Smooth muscle cell (in vitro differentiated cells): ENCODE measurements at regions not wholly inside any gene's neighbourhood (a gene's known extent, or its start where the extent isn't known, plus 50 kb on each side); places are given as distances from the start of the nearest gene placed in this dataset.

Experiments
- DNase-seq: peaks from one replicate; lab custom pipeline; 2025; ENCODE audit not compliant: unreplicated experiment; lab: John Stamatoyannopoulos, UW
- H2AFZ ChIP-seq: fragments of 200-600 bp; sonication (generic); 2 replicates; pipeline ENCODE4 v1.6.0; 2016; ENCODE audit warnings: antibody characterized with exemption, low read depth, mild to moderate bottlenecking
- H3F3A ChIP-seq: fragments of 200-600 bp; sonication (generic); 2 replicates; pipeline ENCODE4 v1.6.0; 2017; ENCODE audit warnings: antibody characterized with exemption, low read depth
- H3K27ac ChIP-seq: fragments of 200-600 bp; sonication (generic); 2 replicates; pipeline ENCODE4 v1.5.1; 2016; ENCODE audit warnings: low read depth, mild to moderate bottlenecking
- H3K27me3 ChIP-seq: fragments of 200-600 bp; sonication (generic); 2 replicates; pipeline ENCODE4 v1.6.1; 2016; ENCODE audit warnings: low read depth, mild to moderate bottlenecking
- H3K36me3 ChIP-seq: fragments of 200-600 bp; sonication (generic); 2 replicates; pipeline ENCODE4 v1.5.1; 2016; ENCODE audit warnings: low read depth
- H3K4me1 ChIP-seq: fragments of 200-600 bp; sonication (generic); 2 replicates; pipeline ENCODE4 v1.5.1; 2016; ENCODE audit warnings: low read depth
- H3K4me2 ChIP-seq: fragments of 200-600 bp; sonication (generic); 2 replicates; pipeline ENCODE4 v1.6.0; 2016; ENCODE audit warnings: mild to moderate bottlenecking
- H3K4me3 ChIP-seq: fragments of 200-600 bp; sonication (generic); 2 replicates; pipeline ENCODE4 v1.5.1; 2016; ENCODE audit warnings: mild to moderate bottlenecking
- H3K79me2 ChIP-seq: fragments of 200-600 bp; sonication (generic); 2 replicates; pipeline ENCODE4 v1.6.0; 2016; ENCODE audit warnings: low read depth, mild to moderate bottlenecking
- H3K9ac ChIP-seq: fragments of 200-600 bp; sonication (generic); 2 replicates; pipeline ENCODE4 v1.6.0; 2016; ENCODE audit warnings: low read depth
- H3K9me3 ChIP-seq: fragments of 200-600 bp; sonication (generic); replicated peaks from 2 replicates; pipeline ENCODE4 v1.5.1; 2016; ENCODE audit warnings: low read depth
- H4K20me1 ChIP-seq: fragments of 200-600 bp; sonication (generic); 2 replicates; pipeline ENCODE4 v1.6.0; 2016; ENCODE audit warnings: low read depth
- WGBS: methylation state at CpG from one replicate; pipeline ENCODE4 v1.1.7; 2016; ENCODE audit warnings: low lambda C conversion rate; 5-methylcytosine and 5-hydroxymethylcytosine counted together
- TF ChIP-seq, protein P1 (sequence below): fragments of 200-600 bp; sonication (generic); IDR thresholded peaks from 2 replicates; pipeline ENCODE4 v1.5.1; 2017; ENCODE audit warnings: borderline replicate concordance, mild to moderate bottlenecking, antibody characterized with exemption; ENCODE audit not compliant: insufficient read depth, poor library complexity, severe bottlenecking

DNA sequence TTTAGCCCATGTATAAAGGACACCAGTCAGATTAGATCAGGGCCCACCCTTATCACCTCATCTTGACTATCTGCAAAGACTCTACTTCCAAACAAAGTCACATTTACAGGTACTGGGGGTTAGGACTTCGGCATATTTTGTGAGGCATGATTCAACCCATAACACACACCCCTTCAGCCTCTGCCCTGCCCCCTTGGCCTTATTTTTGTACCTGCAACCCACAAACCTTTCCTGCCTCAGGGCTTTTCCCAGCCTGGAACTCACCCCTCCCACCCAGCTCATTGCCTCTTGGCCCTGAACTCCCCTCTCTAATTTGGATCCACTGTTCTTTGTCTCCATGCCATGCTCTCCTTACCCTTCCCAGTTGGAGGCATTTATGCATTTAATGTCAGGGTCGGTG lies 1116.9 kb downstream of the TBC1D22A start:
- Histone ChIP-seq H2AFZ (no peak overlapping the region), H3K4me2 (no peak overlapping the region), H3K4me1 (no peaks in the 10 kb centered on the region), H3K27ac (no peak overlapping the region), H3F3A (no peaks in the 10 kb centered on the region), H4K20me1 (no peaks in the 10 kb centered on the region), H3K36me3 (no peaks in the 10 kb centered on the region), H3K9ac (no peak overlapping the region), H3K4me3 (no peak overlapping the region), H3K79me2 (no peaks in the 10 kb centered on the region), H3K9me3 (peaks cover 4% of the 10 kb centered on the region), H3K27me3 (no peaks in the 10 kb centered on the region)
- no peak for DNase-seq
- WGBS = 86% methylated on average over 2 of the region's 2 CpGs
- TF ChIP-seq, protein P1, sequence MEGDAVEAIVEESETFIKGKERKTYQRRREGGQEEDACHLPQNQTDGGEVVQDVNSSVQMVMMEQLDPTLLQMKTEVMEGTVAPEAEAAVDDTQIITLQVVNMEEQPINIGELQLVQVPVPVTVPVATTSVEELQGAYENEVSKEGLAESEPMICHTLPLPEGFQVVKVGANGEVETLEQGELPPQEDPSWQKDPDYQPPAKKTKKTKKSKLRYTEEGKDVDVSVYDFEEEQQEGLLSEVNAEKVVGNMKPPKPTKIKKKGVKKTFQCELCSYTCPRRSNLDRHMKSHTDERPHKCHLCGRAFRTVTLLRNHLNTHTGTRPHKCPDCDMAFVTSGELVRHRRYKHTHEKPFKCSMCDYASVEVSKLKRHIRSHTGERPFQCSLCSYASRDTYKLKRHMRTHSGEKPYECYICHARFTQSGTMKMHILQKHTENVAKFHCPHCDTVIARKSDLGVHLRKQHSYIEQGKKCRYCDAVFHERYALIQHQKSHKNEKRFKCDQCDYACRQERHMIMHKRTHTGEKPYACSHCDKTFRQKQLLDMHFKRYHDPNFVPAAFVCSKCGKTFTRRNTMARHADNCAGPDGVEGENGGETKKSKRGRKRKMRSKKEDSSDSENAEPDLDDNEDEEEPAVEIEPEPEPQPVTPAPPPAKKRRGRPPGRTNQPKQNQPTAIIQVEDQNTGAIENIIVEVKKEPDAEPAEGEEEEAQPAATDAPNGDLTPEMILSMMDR = no peak

DNA sequence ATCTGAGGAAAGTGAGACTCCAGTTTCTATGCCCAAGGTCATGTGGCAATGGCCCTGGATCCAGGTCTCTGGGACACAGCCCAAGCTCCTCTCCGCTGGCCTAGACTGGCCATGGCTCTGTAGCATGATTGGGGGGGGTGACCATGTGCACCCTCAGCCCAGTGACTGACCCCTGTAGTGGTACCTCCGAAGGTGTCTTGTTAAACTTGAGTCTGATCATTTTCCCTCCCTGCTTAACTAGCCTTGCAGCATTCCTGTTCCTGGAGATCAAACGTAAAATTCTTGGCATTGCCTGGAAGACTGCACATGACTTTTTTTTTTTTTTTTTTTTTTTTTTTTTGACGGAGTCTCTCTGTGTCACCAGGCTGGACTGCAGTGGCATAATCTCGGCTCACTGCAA lies 1116.0 kb downstream of the TBC1D22A start:
- Histone ChIP-seq H3K9ac (no peak overlapping the region), H3K79me2 (no peaks in the 10 kb centered on the region), H3K27me3 (no peaks in the 10 kb centered on the region), H2AFZ (no peak overlapping the region), H3K9me3 (peaks cover 4% of the 10 kb centered on the region), H3F3A (no peaks in the 10 kb centered on the region), H3K4me1 (no peaks in the 10 kb centered on the region), H4K20me1 (no peaks in the 10 kb centered on the region), H3K27ac (no peak overlapping the region), H3K4me2 (no peak overlapping the region), H3K4me3 (no peak overlapping the region), H3K36me3 (no peaks in the 10 kb centered on the region)
- TF ChIP-seq, protein P1 = no peak
- DNase-seq = no peak
- 52% methylated on average over 4 of the region's 5 CpGs for WGBS

DNA sequence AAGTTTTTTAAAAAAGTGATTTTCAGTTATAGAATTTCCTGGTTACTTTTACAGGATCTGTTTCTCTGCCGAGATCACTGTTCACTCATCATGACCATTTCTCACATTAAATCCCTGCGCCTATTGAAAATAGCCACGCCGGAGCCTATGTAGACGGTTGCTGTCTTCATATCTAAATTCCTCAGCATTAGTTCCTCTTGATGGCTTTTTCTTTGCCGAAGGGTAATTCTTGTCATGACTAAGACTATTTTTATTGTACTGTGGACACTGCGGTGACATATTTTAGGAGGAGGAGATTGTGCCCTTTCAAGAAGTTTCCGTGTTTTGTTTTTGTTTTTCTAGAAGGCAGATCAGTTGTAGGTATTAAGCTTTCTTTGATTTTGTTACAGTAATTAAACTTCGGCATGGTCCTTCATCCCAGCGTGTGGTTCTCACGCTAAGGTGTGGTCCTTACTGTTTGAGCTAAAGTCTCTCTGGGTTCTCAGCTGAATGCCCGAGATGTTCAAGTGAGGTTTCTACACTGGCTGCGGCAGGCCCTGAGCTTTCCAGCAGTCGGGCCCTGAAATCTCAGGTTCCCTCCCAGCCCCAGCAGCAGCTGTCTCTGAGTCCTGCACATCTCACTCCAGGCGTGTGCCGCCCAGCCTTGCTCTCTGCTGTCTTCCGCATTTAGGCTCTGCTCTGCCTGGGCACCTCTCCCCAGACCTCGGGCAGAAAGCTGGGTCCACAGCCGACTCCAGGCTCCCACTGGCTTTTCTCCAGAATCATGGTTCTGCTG lies 1110.5 kb downstream of the TBC1D22A start:
- H3K9me3 ChIP-seq = peaks cover 4% of the 10 kb centered on the region
- TF ChIP-seq, protein P1 = no peak
- no peaks in the 10 kb centered on the region for H3K36me3 ChIP-seq
- H3K4me3 ChIP-seq = no peak overlapping the region
- no peak overlapping the region for H3K4me2 ChIP-seq
- WGBS = 86% methylated on average over 19 of the region's 19 CpGs
- no peaks in the 10 kb centered on the region for H3K4me1 ChIP-seq
- DNase-seq = no peak
- H3F3A ChIP-seq = no peaks in the 10 kb centered on the region
- H2AFZ ChIP-seq = no peak overlapping the region
- no peaks in the 10 kb centered on the region for H3K27me3 ChIP-seq
- no peaks in the 10 kb centered on the region for H3K79me2 ChIP-seq
- no peaks in the 10 kb centered on the region for H4K20me1 ChIP-seq
- no peak overlapping the region for H3K9ac ChIP-seq
- no peak overlapping the region for H3K27ac ChIP-seq

DNA sequence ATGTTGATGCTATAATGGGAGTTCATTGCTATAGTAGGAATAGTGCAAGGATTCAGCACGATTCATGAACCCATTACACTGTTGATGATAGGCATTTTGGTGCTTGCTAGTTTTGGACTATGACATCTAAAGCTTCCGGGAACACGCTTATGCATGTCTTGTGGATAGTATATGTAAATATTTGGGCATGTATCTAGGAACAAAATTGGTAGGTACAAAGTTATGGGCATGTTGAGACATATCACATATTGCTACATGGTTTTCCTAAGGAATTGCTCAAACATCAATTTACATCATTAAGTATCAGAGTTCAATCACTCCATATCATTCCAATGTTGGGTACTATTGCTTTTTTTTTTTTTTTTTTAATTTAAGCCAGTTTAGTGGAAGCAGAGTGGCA lies 1103.2 kb downstream of the TBC1D22A start:
- WGBS = 80% methylated on average over 3 of the region's 3 CpGs
- no peaks in the 10 kb centered on the region for H4K20me1 ChIP-seq

More for the DNA sequence above, 1103.2 kb downstream of the TBC1D22A start:
- no peaks in the 10 kb centered on the region for H3K27me3 ChIP-seq
- H3K4me2 ChIP-seq = no peak overlapping the region
- no peak overlapping the region for H2AFZ ChIP-seq
- H3K36me3 ChIP-seq = no peaks in the 10 kb centered on the region
- no peaks in the 10 kb centered on the region for H3K4me1 ChIP-seq
- H3K27ac ChIP-seq = no peak overlapping the region
- H3K79me2 ChIP-seq = no peaks in the 10 kb centered on the region
- no peaks in the 10 kb centered on the region for H3F3A ChIP-seq
- H3K4me3 ChIP-seq = no peak overlapping the region
- H3K9me3 ChIP-seq = no peaks in the 10 kb centered on the region
- no peak overlapping the region for H3K9ac ChIP-seq
- TF ChIP-seq, protein P1 = no peak
- DNase-seq = no peak
